Transverse colon (tissue), 4 donors: ENCODE measurements at regions not wholly inside any gene's neighbourhood (a gene's known extent, or its start where the extent isn't known, plus 50 kb on each side); places are given as distances from the start of the nearest gene placed in this dataset.

ENCODE experiments used
- DNase-seq: peaks from one replicate; pipeline ENCODE4 v3.0.0-alpha.2; 2019
- H3K27ac ChIP-seq, 4 donors: fragments of 200-600 bp; sonication (generic); 2 replicates each; pipeline ENCODE4 v1.5.1; 2016 to 2018; ENCODE audit warnings: inconsistent platforms in 4 of 4
- H3K27me3 ChIP-seq: fragments of 200-600 bp; sonication (generic); 2 replicates; pipeline ENCODE4 v1.5.1; 2017; ENCODE audit warnings: inconsistent platforms
- H3K36me3 ChIP-seq, 4 donors: fragments of 200-600 bp; sonication (generic); 2 replicates each; pipeline ENCODE4 v1.5.1; 2017 to 2019; ENCODE audit warnings: inconsistent platforms in 4 of 4
- H3K4me1 ChIP-seq, 4 donors: fragments of 200-600 bp; sonication (generic); 2 replicates each; pipeline ENCODE4 v1.5.1; 2017 to 2020; ENCODE audit warnings: inconsistent platforms in 4 of 4
- H3K4me3 ChIP-seq, 4 donors: fragments of 200-600 bp; sonication (generic); 1 replicate in 1 of 4; 2 replicates in 3 of 4; pipeline versions ENCODE4 v1.5.1 to v1.6.1; 2017 to 2019; ENCODE audit warnings: inconsistent platforms in 4 of 4
- H3K9me3 ChIP-seq, 2 donors: fragments of 200-600 bp; sonication (generic); 2 replicates each; pipeline ENCODE4 v1.5.1; 2017 to 2019; ENCODE audit warnings: inconsistent platforms in 2 of 2
- CTCF ChIP-seq, 5 experiments: fragments of 200-600 bp in 3 of 5; fragments of 450-650 bp in 2 of 5; sonication (generic) in 3 of 5; IDR thresholded peaks; 1 replicate in 2 of 5; 2 replicates in 3 of 5; pipeline ENCODE4 v1.5.1; 2016 to 2017; ENCODE audit warnings: antibody characterized with exemption in 5 of 5, inconsistent platforms in 3 of 5, mild to moderate bottlenecking in 2 of 5, moderate library complexity in 1 of 5
- EP300 ChIP-seq: sonication (generic); formaldehyde crosslinking; IDR thresholded peaks from one replicate; pipeline ENCODE4 v1.6.1; 2017; ENCODE audit warnings: antibody characterized with exemption, low read depth
- POLR2A ChIP-seq: fragments of 450-650 bp; IDR thresholded peaks from one replicate; pipeline ENCODE4 v1.6.1; 2016; ENCODE audit warnings: antibody characterized with exemption, mild to moderate bottlenecking, moderate library complexity
- POLR2AphosphoS5 ChIP-seq, 3 donors: sonication (generic); formaldehyde crosslinking; IDR thresholded peaks; one replicate each; pipeline ENCODE4 v1.6.1; 2016; ENCODE audit warnings: antibody characterized with exemption in 3 of 3
- WGBS, 2 donors: methylation state at CpG; one replicate each; pipeline ENCODE4 v1.1.5; 2018; ENCODE audit warnings: low coverage in 1 of 2; 5-methylcytosine and 5-hydroxymethylcytosine counted together
- in situ Hi-C, 4 donors: fragments of 200-750 bp; cut with MboI; loops; one replicate each; pipeline versions ENCODE4 v1.15.0 to v1.15.1; 2017; ENCODE audit warnings: low sequenced_read_pairs in 3 of 4, low pct_ligation_motif_present in 1 of 4, low pct_unique_long_range_greater_than_20kb in 1 of 4
- intact Hi-C: fragments of 100-400 bp; cut with DNase I; formaldehyde crosslinking; loops from one replicate; pipeline ENCODE4 v1.15.1; 2023; ENCODE audit warnings: low total_unique reads

- WGBS, 2 donors, result 72 to 73% methylated on average over 5 of the region's 5 CpGs
- H3K4me1 ChIP-seq, result no peaks in the 10 kb centered on the region
- H3K4me3 ChIP-seq, result no peak overlapping the region
- no peak overlapping the region for H3K27ac ChIP-seq
- in situ Hi-C loops, result no loop called here
- H3K36me3 ChIP-seq, result no peaks in the 10 kb centered on the region
- no peak for DNase-seq
- intact Hi-C loops, result no loop called here
- peaks cover 0 to 5% of the 10 kb centered on the region in 2 donors for H3K9me3 ChIP-seq
- H3K27me3 ChIP-seq, result no peaks in the 10 kb centered on the region
- TF ChIP-seq POLR2AphosphoS5 (IDR thresholded peaks at IDR 0.05) (no peak), CTCF (IDR thresholded peaks at IDR 0.05) (no peak)
These were observed 1572.7 kb upstream of the PRR20A start for GRCh38 chr13:55567721-55568625.

GRCh38 chr13:55569082-55569481, 1571.6 kb upstream of the PRR20A start:
- Histone ChIP-seq H3K4me3 (no peak overlapping the region), H3K9me3 (peaks cover 0 to 5% of the 10 kb centered on the region in 2 donors), H3K36me3 (no peaks in the 10 kb centered on the region), H3K27me3 (no peaks in the 10 kb centered on the region), H3K27ac (no peak overlapping the region), H3K4me1 (no peaks in the 10 kb centered on the region)
- no peak for DNase-seq
- TF ChIP-seq POLR2AphosphoS5 (IDR thresholded peaks at IDR 0.05), result no peak
- TF ChIP-seq POLR2A, result no peak
- TF ChIP-seq EP300, result no peak
- intact Hi-C loops (no loop called here), in situ Hi-C loops (no loop called here)

DNA sequence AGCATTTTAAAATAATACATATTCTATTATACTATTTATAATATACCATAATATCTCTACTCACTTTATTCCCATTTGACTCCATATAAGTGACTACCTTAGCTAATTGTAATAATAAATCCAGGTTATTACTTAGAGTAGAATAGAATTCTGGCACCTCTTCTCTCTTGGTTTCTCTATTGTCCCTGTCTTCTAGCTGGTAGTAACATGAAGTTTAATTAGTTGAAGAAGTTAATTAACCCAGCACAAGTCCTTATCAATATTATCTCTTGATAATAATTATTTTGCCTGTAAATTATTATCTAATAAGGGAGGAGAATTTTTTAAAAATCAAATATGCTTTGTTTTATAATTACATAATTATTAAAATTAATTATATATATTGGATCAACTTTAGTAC, 1571.2 kb upstream of the PRR20A start:
- H3K27ac ChIP-seq, result no peak overlapping the region
- no peak overlapping the region for H3K4me3 ChIP-seq
- no peaks in the 10 kb centered on the region for H3K4me1 ChIP-seq
- DNase-seq, result no peak
- TF ChIP-seq POLR2AphosphoS5 (IDR thresholded peaks at IDR 0.05) (no peak), CTCF (IDR thresholded peaks at IDR 0.05) (no peak), EP300 (no peak), POLR2A (no peak)
- no peaks in the 10 kb centered on the region for H3K36me3 ChIP-seq
- intact Hi-C loops (no loop called here), in situ Hi-C loops (no loop called here)
- peaks cover 0 to 5% of the 10 kb centered on the region in 2 donors for H3K9me3 ChIP-seq
- H3K27me3 ChIP-seq, result no peaks in the 10 kb centered on the region

DNA sequence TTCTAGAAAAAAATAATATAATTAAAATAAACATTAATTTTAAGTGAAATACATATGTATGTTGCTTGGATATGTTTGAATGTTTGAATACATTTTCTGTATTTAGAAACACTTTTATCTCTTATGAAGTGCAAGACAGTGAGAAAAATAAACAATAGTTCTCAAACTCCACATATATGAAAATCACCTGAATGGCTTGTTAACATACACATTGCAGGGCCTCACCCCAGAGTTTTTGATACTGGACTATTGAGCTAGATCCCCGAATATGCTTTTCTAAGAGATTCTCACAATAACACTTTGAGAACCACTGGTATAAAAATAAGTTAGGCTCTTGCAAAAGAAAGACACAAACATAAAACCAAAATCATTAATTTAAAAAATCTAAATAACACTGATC, 1570.3 kb upstream of the PRR20A start:
- Histone ChIP-seq H3K27me3 (no peaks in the 10 kb centered on the region), H3K36me3 (no peaks in the 10 kb centered on the region), H3K4me3 (no peak overlapping the region), H3K9me3 (peaks cover 0 to 5% of the 10 kb centered on the region in 2 donors), H3K4me1 (no peaks in the 10 kb centered on the region), H3K27ac (no peak overlapping the region)
- intact Hi-C loops (no loop called here), in situ Hi-C loops (no loop called here)
- TF ChIP-seq EP300 (no peak), CTCF (IDR thresholded peaks at IDR 0.05) (no peak), POLR2AphosphoS5 (IDR thresholded peaks at IDR 0.05) (no peak)
- DNase-seq, result no peak
- 87 to 100% methylated on average over 1 of the region's 1 CpG for WGBS, 2 donors
